Lower lobe of right lung (tissue), 2 donors: ENCODE measurements at regions not wholly inside any gene's neighbourhood (a gene's known extent, or its start where the extent isn't known, plus 50 kb on each side); places are given as distances from the start of the nearest gene placed in this dataset.

Source experiments
- ATAC-seq, 2 donors: fragments of 200-7000 bp; cut with Tn5 transposase; one replicate each; pipeline ENCODE4 v1.9.1; 2020 to 2022; ENCODE audit warnings: mild to moderate bottlenecking in 2 of 2, moderate library complexity in 2 of 2
- DNase-seq: peaks from one replicate; pipeline ENCODE4 v3.0.0-alpha.2; 2020
- H3K27ac ChIP-seq: fragments of 200-600 bp; one replicate; pipeline ENCODE4 v1.8.0; 2022
- H3K27me3 ChIP-seq: fragments of 200-600 bp; one replicate; pipeline ENCODE4 v1.8.0; 2022; ENCODE audit warnings: low read depth
- H3K36me3 ChIP-seq: fragments of 200-600 bp; one replicate; pipeline ENCODE4 v1.8.0; 2022; ENCODE audit warnings: mild to moderate bottlenecking
- H3K4me1 ChIP-seq: fragments of 200-600 bp; one replicate; pipeline ENCODE4 v1.8.0; 2022
- H3K4me3 ChIP-seq: fragments of 200-600 bp; one replicate; pipeline ENCODE4 v1.8.0; 2022; ENCODE audit warnings: mild to moderate bottlenecking
- H3K9me3 ChIP-seq: fragments of 200-600 bp; one replicate; pipeline ENCODE4 v1.8.0; 2022
- intact Hi-C: fragments of 100-400 bp; cut with DNase I; formaldehyde crosslinking; loops from one replicate; pipeline ENCODE4 v1.11.0; 2022
- TF ChIP-seq, protein P1 (sequence below): fragments of 200-600 bp; IDR thresholded peaks from one replicate; pipeline ENCODE4 v1.8.0; 2022; ENCODE audit warnings: antibody characterized with exemption, mild to moderate bottlenecking
- donor health status: DM: no; HTN: yes; CAD: no; lungs with severe emphysema.

DNA sequence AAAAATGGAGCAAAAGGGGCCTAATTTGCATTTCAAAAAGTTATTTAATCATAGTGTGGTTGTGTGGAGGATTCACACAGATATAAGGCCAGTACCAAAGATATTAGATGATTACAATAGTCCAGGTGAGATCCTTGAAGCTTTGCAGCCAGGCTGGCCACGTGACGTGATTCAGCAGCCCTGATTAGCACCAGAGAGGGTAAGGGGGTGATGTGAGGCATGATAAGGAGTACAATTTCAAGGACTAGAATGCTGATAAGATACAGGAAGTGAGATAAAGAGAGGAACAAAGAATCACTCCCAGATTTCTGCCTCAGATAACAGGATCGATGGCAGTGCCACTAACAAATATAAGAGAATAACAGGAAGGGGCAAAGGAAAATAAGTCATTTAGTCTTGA is 108.4 kb upstream of the PALS2 start:
- Histone ChIP-seq H3K27ac (no peak overlapping the region), H3K27me3 (no peaks in the 10 kb centered on the region), H3K4me1 (no peaks in the 10 kb centered on the region), H3K9me3 (no peaks in the 10 kb centered on the region), H3K36me3 (no peaks in the 10 kb centered on the region), H3K4me3 (no peak overlapping the region)
- DNase-seq, result no peak
- no peak for ATAC-seq
- intact Hi-C loops, result loop anchor here (10.0 kb wide), 1 partner anchor 60 kb away; no protein-coding TSS in a partner anchor
- TF ChIP-seq, protein P1, sequence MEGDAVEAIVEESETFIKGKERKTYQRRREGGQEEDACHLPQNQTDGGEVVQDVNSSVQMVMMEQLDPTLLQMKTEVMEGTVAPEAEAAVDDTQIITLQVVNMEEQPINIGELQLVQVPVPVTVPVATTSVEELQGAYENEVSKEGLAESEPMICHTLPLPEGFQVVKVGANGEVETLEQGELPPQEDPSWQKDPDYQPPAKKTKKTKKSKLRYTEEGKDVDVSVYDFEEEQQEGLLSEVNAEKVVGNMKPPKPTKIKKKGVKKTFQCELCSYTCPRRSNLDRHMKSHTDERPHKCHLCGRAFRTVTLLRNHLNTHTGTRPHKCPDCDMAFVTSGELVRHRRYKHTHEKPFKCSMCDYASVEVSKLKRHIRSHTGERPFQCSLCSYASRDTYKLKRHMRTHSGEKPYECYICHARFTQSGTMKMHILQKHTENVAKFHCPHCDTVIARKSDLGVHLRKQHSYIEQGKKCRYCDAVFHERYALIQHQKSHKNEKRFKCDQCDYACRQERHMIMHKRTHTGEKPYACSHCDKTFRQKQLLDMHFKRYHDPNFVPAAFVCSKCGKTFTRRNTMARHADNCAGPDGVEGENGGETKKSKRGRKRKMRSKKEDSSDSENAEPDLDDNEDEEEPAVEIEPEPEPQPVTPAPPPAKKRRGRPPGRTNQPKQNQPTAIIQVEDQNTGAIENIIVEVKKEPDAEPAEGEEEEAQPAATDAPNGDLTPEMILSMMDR, result no peak

DNA sequence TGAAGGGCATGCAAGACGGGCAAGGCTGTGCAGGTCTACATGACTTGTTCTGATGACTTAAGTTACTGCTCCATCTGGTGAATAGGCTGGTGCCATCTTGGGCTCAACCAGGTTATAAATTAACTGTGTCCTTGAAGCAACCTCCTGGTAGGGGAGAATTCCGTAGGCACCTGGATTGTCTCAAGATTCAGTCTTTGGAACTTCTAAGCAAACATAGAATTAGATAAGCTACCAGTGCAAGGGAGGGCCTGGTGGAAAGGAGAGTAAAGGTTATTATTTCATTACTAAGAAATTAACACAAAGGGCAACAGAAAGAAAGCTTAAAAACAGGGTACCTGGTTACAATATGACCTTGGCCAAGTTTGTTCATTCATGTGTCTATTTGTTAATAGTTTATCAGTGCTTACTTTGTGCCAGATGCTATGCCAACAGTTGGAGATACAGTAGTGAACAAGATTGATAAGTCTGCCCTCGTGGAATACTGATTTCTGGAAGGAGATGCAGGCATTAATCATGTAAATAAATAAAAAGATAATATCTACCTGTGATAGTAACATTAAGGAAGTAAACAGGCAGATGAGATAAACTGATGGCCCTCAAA is 107.0 kb upstream of the PALS2 start:
- intact Hi-C loops, result loop anchor here (10.0 kb wide), 1 partner anchor 61 kb away; no protein-coding TSS in a partner anchor
- Histone ChIP-seq H3K4me1 (no peaks in the 10 kb centered on the region), H3K9me3 (no peaks in the 10 kb centered on the region), H3K36me3 (no peaks in the 10 kb centered on the region), H3K27ac (no peak overlapping the region), H3K27me3 (no peaks in the 10 kb centered on the region), H3K4me3 (no peak overlapping the region)
- ATAC-seq, result no peak
- DNase-seq, result no peak
- TF ChIP-seq, protein P1, result no peak

DNA sequence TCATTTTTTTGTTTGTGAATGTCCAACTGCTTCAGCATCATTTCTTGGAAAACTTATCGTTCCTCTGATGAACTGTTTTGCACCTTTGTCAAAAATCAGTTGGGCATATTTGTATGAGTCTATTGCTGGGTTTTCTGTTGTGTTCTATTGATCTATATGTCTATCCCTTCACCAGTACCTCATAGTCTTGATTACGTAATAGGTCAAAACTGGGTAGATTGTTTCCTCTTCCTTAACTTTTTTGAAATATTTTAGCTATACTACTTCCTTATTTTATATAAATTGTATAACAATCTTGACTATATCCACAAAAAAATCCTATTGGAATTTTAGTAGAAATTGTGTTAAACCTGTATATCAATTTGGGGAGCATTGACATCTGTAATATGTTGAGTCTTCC is 104.1 kb upstream of the PALS2 start:
- DNase-seq (no peak), ATAC-seq (no peak)

DNA sequence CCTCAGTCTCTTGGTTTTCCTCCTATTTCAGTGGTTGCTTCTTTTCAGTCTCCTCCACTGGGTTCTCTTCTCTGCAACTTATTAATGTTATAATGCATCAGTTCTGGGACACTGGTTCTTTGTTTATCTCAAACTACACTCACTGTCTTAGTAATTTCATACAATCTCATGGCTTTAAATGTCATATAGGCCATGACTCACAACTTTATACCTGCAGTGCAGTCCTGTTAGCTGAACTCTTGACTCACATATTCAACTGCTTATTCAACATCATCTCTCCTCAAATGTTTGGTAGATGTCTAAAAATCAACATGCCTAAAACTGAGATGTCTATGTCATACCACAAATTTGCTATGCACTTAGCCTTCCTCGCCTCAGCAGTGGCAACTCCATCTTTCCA is 101.2 kb upstream of the PALS2 start:
- no peak for ATAC-seq
- Histone ChIP-seq H3K27ac (no peak overlapping the region), H3K27me3 (no peaks in the 10 kb centered on the region), H3K4me3 (no peak overlapping the region), H3K4me1 (no peaks in the 10 kb centered on the region), H3K9me3 (no peaks in the 10 kb centered on the region), H3K36me3 (no peaks in the 10 kb centered on the region)
- TF ChIP-seq, protein P1, result no peak
- intact Hi-C loops, result no loop called here
- DNase-seq, result no peak

More for the DNA sequence above, 104.1 kb upstream of the PALS2 start:
- Histone ChIP-seq H3K4me3 (no peak overlapping the region), H3K27me3 (no peaks in the 10 kb centered on the region), H3K36me3 (no peaks in the 10 kb centered on the region), H3K27ac (no peak overlapping the region), H3K9me3 (no peaks in the 10 kb centered on the region), H3K4me1 (no peaks in the 10 kb centered on the region)
- intact Hi-C loops, result loop anchor here (10.0 kb wide), 1 partner anchor 64 kb away; no protein-coding TSS in a partner anchor
- TF ChIP-seq, protein P1, result no peak

DNA sequence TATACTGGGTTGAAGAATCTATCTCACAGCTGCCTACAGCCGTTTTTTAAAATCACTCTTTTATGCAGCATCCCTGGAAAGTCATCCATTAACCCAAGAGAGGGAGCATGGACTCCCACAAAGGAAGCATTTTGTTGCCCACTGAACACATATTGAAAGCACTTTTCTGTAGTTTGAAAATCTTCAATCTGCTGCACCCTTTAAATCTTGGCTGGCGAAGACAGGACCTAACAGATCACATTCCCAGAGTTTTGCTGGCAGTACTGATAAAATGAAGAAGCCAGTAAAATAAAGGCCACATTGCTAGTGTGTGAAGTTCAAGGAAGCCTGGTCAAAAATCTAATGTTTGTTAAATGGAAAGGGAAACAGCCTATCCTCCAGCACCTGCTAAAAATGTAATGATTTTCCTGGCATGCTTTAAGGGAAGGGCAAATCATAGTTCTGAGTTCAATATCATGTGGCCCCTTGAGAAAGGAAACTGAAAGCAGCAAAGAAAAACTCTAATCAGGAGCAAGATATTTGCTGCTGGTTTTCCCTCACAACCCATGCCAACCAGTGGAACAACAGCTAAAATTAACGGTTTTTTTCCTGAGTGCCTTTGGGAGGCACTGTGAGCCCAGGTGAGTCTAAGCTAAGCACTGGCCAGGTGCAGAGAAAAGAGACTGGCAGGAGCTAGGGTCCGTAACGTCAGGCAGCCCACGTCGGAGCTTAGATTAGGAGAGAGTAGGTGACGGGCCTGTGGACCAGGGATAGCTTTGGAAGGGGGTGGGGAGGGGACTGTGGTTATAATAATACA is 97.9 kb upstream of the PALS2 start:
- intact Hi-C loops, result no loop called here
- Histone ChIP-seq H3K27me3 (no peaks in the 10 kb centered on the region), H3K27ac (no peak overlapping the region), H3K36me3 (no peaks in the 10 kb centered on the region), H3K9me3 (no peaks in the 10 kb centered on the region), H3K4me1 (peaks cover 4% of the 10 kb centered on the region), H3K4me3 (no peak overlapping the region)
- TF ChIP-seq, protein P1, result no peak
- no peak for ATAC-seq
- DNase-seq, result no peak
